Ishikawa (cell line): ENCODE measurements at regions not wholly inside any gene's neighbourhood (a gene's known extent, or its start where the extent isn't known, plus 50 kb on each side); places are given as distances from the start of the nearest gene placed in this dataset.

Experiments used
- CEBPB ChIP-seq: IDR thresholded peaks from 2 replicates; pipeline ENCODE4 v1.6.1; 2012
- FOXM1 ChIP-seq: IDR thresholded peaks from 2 replicates; pipeline ENCODE4 v1.6.1; 2012; ENCODE audit warnings: low read depth, borderline replicate concordance
- RAD21 ChIP-seq: IDR thresholded peaks from 2 replicates; pipeline ENCODE4 v1.6.1; 2012; ENCODE audit warnings: low read depth
- TAF1 ChIP-seq: IDR thresholded peaks from 2 replicates; pipeline ENCODE4 v1.6.1; 2012; ENCODE audit warnings: low read depth, mild to moderate bottlenecking
- TEAD4 ChIP-seq: IDR thresholded peaks from 2 replicates; pipeline ENCODE4 v1.6.1; 2012
- YY1 ChIP-seq: IDR thresholded peaks from 2 replicates; pipeline ENCODE4 v1.6.1; 2012; ENCODE audit warnings: low read depth
- TF ChIP-seq, protein P1 (sequence below): IDR thresholded peaks from 2 replicates; pipeline ENCODE4 v1.6.1; 2012; ENCODE audit warnings: low read depth, mild to moderate bottlenecking
- TF ChIP-seq, protein P2 (sequence below): IDR thresholded peaks from 2 replicates; pipeline ENCODE4 v1.6.1; 2012

DNA sequence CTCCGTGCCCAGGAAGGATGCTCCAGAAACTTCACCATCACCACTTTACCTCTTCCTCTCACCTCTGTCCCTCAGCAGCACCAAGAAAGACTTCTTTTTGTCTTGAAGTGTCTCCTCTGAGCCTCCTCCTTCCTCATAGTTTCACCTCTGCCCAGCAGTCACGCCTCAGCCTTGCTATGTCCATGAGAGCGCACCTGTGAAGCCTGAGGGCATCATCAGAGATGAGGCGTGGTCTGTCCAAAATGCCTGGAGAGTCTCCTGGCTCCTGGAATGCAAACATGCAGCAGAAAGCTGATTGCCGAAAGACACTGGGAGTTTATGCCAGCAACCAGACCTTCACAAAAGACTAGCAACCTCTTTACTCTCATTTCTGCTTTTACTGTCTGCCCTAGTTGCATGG, 336.6 kb downstream of the TEX29 start:
- TF ChIP-seq FOXM1 (no peak), CEBPB (no peak), TAF1 (no peak), RAD21 (no peak), TEAD4 (no peak), YY1 (no peak)
- TF ChIP-seq, protein P1, sequence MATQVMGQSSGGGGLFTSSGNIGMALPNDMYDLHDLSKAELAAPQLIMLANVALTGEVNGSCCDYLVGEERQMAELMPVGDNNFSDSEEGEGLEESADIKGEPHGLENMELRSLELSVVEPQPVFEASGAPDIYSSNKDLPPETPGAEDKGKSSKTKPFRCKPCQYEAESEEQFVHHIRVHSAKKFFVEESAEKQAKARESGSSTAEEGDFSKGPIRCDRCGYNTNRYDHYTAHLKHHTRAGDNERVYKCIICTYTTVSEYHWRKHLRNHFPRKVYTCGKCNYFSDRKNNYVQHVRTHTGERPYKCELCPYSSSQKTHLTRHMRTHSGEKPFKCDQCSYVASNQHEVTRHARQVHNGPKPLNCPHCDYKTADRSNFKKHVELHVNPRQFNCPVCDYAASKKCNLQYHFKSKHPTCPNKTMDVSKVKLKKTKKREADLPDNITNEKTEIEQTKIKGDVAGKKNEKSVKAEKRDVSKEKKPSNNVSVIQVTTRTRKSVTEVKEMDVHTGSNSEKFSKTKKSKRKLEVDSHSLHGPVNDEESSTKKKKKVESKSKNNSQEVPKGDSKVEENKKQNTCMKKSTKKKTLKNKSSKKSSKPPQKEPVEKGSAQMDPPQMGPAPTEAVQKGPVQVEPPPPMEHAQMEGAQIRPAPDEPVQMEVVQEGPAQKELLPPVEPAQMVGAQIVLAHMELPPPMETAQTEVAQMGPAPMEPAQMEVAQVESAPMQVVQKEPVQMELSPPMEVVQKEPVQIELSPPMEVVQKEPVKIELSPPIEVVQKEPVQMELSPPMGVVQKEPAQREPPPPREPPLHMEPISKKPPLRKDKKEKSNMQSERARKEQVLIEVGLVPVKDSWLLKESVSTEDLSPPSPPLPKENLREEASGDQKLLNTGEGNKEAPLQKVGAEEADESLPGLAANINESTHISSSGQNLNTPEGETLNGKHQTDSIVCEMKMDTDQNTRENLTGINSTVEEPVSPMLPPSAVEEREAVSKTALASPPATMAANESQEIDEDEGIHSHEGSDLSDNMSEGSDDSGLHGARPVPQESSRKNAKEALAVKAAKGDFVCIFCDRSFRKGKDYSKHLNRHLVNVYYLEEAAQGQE = no peak
- TF ChIP-seq, protein P2, sequence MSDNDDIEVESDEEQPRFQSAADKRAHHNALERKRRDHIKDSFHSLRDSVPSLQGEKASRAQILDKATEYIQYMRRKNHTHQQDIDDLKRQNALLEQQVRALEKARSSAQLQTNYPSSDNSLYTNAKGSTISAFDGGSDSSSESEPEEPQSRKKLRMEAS = no peak
